GM06990 (cell line): ENCODE measurements at regions not wholly inside any gene's neighbourhood (a gene's known extent, or its start where the extent isn't known, plus 50 kb on each side); places are given as distances from the start of the nearest gene placed in this dataset.

ENCODE experiments used
- DNase-seq: peaks from one replicate; pipeline ENCODE4 v3.0.0-alpha.2; 2011; ENCODE audit not compliant: insufficient read length; ENCODE audit errors: extremely low read depth
- H3K27me3 ChIP-seq: replicated peaks from 2 replicates; pipeline ENCODE4 v1.6.0; 2011; ENCODE audit warnings: low read length; ENCODE audit not compliant: control insufficient read depth, insufficient read depth
- H3K36me3 ChIP-seq: 2 replicates; pipeline ENCODE4 v1.5.1; 2011; ENCODE audit warnings: low read length; ENCODE audit not compliant: control insufficient read depth, insufficient read depth
- H3K4me3 ChIP-seq: replicated peaks from 2 replicates; pipeline ENCODE4 v1.5.1; 2011; ENCODE audit warnings: low read depth, mild to moderate bottlenecking, control low read depth, low read length
- TF ChIP-seq, protein P1 (sequence below): IDR thresholded peaks from 2 replicates; pipeline ENCODE4 v1.5.1; 2011; ENCODE audit warnings: low read length, control low read depth, mild to moderate bottlenecking, inconsistent platforms; ENCODE audit not compliant: insufficient read depth, poor library complexity, severe bottlenecking

DNA sequence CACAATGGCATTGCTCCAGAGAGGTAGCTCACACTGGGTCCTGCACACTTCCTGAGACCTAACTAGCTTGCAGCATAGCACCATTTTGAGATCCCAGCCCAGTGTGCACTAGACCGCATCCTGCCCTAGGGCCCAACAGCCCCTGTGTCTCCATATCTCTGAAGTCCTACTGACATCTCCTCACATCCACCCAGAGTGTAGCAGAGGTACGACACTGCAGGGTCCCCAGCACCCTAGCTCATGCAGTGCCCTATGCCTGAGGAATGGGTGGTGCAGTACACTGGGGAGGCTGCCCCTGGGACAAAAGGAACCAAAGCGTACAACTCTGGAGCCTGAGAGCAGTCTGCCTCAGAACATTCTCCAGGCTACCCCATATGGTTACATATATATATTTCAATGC, 111.4 kb upstream of the DEPDC1 start:
- DNase-seq, result no peak
- no peaks in the 10 kb centered on the region for H3K27me3 ChIP-seq
- H3K4me3 ChIP-seq, result no peak overlapping the region
- TF ChIP-seq, protein P1, sequence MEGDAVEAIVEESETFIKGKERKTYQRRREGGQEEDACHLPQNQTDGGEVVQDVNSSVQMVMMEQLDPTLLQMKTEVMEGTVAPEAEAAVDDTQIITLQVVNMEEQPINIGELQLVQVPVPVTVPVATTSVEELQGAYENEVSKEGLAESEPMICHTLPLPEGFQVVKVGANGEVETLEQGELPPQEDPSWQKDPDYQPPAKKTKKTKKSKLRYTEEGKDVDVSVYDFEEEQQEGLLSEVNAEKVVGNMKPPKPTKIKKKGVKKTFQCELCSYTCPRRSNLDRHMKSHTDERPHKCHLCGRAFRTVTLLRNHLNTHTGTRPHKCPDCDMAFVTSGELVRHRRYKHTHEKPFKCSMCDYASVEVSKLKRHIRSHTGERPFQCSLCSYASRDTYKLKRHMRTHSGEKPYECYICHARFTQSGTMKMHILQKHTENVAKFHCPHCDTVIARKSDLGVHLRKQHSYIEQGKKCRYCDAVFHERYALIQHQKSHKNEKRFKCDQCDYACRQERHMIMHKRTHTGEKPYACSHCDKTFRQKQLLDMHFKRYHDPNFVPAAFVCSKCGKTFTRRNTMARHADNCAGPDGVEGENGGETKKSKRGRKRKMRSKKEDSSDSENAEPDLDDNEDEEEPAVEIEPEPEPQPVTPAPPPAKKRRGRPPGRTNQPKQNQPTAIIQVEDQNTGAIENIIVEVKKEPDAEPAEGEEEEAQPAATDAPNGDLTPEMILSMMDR, result no peak
- H3K36me3 ChIP-seq, result no peaks in the 10 kb centered on the region

DNA sequence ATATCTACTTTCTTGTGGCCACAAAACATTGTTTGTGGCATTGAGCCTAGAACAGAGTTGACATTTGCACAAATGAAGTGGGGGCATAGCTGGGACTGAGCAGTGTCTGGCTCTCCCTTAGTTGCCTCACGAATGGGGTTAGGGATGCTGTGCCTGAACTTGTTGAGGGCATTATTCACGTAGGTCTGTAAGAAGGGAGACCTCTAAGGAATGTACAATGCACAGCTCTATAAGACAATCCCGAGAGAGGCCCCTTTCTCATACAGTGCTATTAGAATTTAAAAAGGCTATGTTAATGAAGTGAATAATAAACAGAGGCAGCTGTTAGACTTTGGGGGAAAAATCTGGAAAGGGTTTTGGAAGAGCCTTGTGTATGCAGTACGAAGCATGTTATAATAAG, 118.4 kb upstream of the DEPDC1 start:
- Histone ChIP-seq H3K36me3 (no peaks in the 10 kb centered on the region), H3K27me3 (no peaks in the 10 kb centered on the region), H3K4me3 (no peak overlapping the region)
- TF ChIP-seq, protein P1, result no peak
- no peak for DNase-seq

DNA sequence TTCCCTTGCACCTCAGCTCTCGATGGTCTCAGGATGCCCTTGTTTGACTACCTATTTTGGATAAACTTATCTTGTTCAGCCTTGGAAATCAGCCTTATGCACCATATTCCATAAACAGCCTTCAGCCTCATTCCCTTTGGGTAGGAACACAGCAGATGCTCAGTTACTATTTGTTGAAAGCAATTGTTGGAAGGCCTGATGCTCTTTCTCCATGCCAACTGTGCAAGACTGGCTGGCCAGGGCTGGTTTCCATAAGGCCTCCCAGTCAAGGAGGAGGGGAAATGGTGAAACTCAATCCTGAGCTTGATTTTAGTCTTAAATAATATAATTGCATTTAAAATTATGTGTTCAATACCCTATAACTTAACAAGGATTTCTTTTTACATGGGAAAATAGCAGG, 121.1 kb upstream of the DEPDC1 start:
- TF ChIP-seq, protein P1, result no peak
- Histone ChIP-seq H3K36me3 (no peaks in the 10 kb centered on the region), H3K27me3 (no peaks in the 10 kb centered on the region), H3K4me3 (no peak overlapping the region)
- DNase-seq, result no peak

DNA sequence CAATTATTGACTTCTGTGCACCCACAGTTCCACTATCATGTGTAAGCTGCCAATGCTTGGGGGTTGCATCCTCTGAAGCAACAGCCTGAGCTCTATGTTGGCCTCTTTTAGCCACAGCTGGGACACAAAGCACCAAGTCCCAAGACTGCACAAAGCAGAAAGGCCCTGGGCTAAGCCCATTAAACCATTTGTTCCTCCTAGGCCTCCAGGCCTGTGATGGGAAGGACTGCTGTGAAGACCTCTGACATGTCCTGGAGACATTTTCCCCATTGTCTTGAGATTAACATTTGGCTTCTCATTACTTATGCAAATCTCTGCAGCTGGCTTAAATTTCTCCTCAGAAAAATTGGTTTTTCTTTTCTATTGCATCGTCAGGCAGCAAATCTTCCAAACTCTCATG, 123.7 kb upstream of the DEPDC1 start:
- no peak for DNase-seq
- Histone ChIP-seq H3K4me3 (no peak overlapping the region), H3K27me3 (no peaks in the 10 kb centered on the region), H3K36me3 (no peaks in the 10 kb centered on the region)
- TF ChIP-seq, protein P1, result no peak

DNA sequence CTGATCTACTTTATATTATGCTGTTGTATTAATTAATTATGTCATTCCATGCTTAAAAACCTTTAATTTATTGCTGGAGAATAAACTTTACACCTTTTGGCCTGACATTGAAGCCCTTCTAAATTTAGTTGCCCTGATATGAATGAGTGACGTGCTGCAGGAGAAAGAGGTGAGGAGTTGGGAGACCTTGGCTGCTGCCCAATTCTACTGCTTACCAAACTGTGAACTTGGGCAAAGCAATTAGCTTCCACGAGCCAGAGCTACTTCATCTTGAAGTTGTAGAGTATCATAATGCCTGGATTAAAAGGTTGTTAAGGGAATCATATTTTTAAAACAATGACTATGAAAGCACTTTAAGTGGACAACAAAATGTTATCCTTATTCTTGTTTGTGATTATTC, 126.8 kb upstream of the DEPDC1 start:
- no peaks in the 10 kb centered on the region for H3K36me3 ChIP-seq
- TF ChIP-seq, protein P1, result no peak
- no peaks in the 10 kb centered on the region for H3K27me3 ChIP-seq
- no peak overlapping the region for H3K4me3 ChIP-seq
- no peak for DNase-seq

DNA sequence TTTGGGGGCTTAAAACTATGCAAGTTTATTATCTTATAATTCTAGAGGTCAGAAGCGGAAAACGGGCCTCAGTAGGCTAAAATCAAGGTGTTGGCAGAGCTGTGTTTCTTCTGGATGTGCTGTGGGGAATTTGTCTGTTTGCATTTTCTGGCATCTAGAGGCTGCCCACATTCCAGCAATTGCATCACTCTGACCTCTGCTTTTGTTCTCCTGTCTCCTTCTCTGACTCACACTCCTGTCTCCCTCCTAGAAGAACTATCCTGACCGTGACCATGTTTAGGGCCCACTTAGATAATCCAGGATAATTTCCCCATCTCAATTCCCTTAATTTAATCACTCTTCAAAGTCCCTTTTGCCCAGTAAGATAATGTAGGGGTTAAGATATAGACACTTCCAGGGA, 127.4 kb upstream of the DEPDC1 start:
- no peak overlapping the region for H3K4me3 ChIP-seq
- no peak for DNase-seq
- H3K27me3 ChIP-seq, result no peaks in the 10 kb centered on the region
- TF ChIP-seq, protein P1, result no peak
- H3K36me3 ChIP-seq, result no peaks in the 10 kb centered on the region
